Vagina (tissue), 2 donors: ENCODE measurements at regions not wholly inside any gene's neighbourhood (a gene's known extent, or its start where the extent isn't known, plus 50 kb on each side); places are given as distances from the start of the nearest gene placed in this dataset.

Source experiments
- DNase-seq, 2 donors: peaks; one replicate each; pipeline ENCODE4 v3.0.0-alpha.2; 2017; ENCODE audit errors: extremely low spot score in 2 of 2
- H3K27ac ChIP-seq: fragments of 200-600 bp; sonication (generic); one replicate; pipeline ENCODE4 v1.5.1; 2019
- H3K27me3 ChIP-seq: fragments of 200-600 bp; sonication (generic); one replicate; pipeline ENCODE4 v1.5.1; 2019
- H3K36me3 ChIP-seq, 2 donors: fragments of 200-600 bp; sonication (generic); one replicate each; pipeline ENCODE4 v1.5.1; 2017 to 2019
- H3K4me1 ChIP-seq: fragments of 200-600 bp; sonication (generic); one replicate; pipeline ENCODE4 v1.5.1; 2019
- H3K4me3 ChIP-seq, 2 donors: fragments of 200-600 bp; sonication (generic); 1 replicate in 1 of 2; 2 replicates in 1 of 2; pipeline ENCODE4 v1.5.1; 2016 to 2019
- H3K9me3 ChIP-seq: fragments of 200-600 bp; sonication (generic); one replicate; pipeline ENCODE4 v1.5.1; 2019
- POLR2A ChIP-seq, 2 donors: fragments of 450-650 bp; IDR thresholded peaks; one replicate each; pipeline ENCODE4 v1.6.1; 2017; ENCODE audit warnings: antibody characterized with exemption in 2 of 2, mild to moderate bottlenecking in 2 of 2, moderate library complexity in 2 of 2
- POLR2AphosphoS5 ChIP-seq, 2 donors: sonication (generic); formaldehyde crosslinking; IDR thresholded peaks; one replicate each; pipeline ENCODE4 v1.9.0; 2017; ENCODE audit warnings: antibody characterized with exemption in 2 of 2, mild to moderate bottlenecking in 2 of 2, low read depth in 1 of 2; ENCODE audit not compliant: insufficient read depth in 1 of 2
- intact Hi-C: fragments of 100-400 bp; cut with DNase I; formaldehyde crosslinking; loops from one replicate; pipeline ENCODE4 v1.15.1; 2023
- TF ChIP-seq, protein P1 (sequence below), 3 experiments: fragments of 450-650 bp in 2 of 3; fragments of 200-600 bp in 1 of 3; sonication (generic) in 1 of 3; IDR thresholded peaks; one replicate each; pipeline ENCODE4 v1.5.1; 2017 to 2019; ENCODE audit warnings: antibody characterized with exemption in 3 of 3, mild to moderate bottlenecking in 2 of 3, moderate library complexity in 2 of 3

GRCh38 chrX:39677585-39677977 lies 420.2 kb downstream of the BCOR start:
- Histone ChIP-seq H3K36me3 (no peaks in the 10 kb centered on the region), H3K4me1 (no peaks in the 10 kb centered on the region), H3K4me3 (no peak overlapping the region), H3K27ac (no peak overlapping the region), H3K9me3 (no peaks in the 10 kb centered on the region), H3K27me3 (no peaks in the 10 kb centered on the region)
- no peak for DNase-seq
- intact Hi-C loops: no loop called here
- no peak for TF ChIP-seq POLR2A (IDR thresholded peaks at IDR 0.05)
- TF ChIP-seq, protein P1, sequence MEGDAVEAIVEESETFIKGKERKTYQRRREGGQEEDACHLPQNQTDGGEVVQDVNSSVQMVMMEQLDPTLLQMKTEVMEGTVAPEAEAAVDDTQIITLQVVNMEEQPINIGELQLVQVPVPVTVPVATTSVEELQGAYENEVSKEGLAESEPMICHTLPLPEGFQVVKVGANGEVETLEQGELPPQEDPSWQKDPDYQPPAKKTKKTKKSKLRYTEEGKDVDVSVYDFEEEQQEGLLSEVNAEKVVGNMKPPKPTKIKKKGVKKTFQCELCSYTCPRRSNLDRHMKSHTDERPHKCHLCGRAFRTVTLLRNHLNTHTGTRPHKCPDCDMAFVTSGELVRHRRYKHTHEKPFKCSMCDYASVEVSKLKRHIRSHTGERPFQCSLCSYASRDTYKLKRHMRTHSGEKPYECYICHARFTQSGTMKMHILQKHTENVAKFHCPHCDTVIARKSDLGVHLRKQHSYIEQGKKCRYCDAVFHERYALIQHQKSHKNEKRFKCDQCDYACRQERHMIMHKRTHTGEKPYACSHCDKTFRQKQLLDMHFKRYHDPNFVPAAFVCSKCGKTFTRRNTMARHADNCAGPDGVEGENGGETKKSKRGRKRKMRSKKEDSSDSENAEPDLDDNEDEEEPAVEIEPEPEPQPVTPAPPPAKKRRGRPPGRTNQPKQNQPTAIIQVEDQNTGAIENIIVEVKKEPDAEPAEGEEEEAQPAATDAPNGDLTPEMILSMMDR (IDR thresholded peaks at IDR 0.05): no peak
- TF ChIP-seq POLR2AphosphoS5 (IDR thresholded peaks at IDR 0.05; ENCODE audit: insufficient read depth in 1 of 2, low read depth in 1 of 2): no peak

DNA sequence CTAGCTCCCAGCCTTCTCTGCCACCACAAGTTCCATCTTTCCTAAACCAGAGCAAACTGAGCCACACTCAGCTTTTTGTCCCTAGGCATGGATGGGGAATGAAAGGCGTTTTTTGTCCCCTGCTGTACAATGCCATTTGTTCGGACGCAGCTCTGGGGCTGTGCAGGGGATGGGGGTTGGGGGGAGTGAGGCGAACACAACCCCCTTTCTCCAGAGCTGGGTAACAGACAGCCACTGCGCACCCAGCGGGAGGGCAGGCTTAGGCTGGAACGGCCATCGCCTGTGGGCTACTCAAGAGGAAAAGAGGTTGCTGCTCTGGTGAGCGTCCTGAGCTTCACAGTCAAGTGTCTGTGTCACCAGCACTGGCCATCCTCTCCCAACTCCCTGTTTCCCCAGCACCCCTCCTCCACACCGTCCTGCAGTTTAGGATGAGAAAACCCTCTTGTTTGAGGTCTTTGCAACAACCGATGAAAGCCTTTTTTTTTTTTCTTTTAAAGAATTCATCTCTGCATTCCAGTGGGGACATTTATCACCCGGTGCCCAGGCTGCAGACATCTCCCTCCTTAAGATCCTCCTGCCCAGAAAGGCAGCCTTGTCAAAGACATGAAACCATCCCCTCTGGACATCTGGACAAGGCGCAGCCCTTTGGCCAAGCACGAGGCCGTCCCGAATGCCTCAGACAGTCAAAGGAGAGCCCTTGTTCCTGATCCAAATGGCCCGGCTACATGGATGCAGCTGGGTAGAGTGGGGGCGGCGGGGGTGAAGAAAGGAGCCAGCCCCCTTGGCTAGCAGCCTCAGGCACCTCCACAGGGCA lies 419.6 kb downstream of the BCOR start:
- no peak overlapping the region for H3K27ac ChIP-seq
- no peaks in the 10 kb centered on the region for H3K9me3 ChIP-seq
- H3K36me3 ChIP-seq: no peaks in the 10 kb centered on the region
- TF ChIP-seq POLR2A (IDR thresholded peaks at IDR 0.05): no peak
- TF ChIP-seq, protein P1 (IDR thresholded peaks at IDR 0.05): no peak
- TF ChIP-seq POLR2AphosphoS5 (IDR thresholded peaks at IDR 0.05; ENCODE audit: insufficient read depth in 1 of 2, low read depth in 1 of 2): no peak
- DNase-seq: no peak
- H3K4me3 ChIP-seq: no peak overlapping the region
- no peaks in the 10 kb centered on the region for H3K27me3 ChIP-seq
- no peaks in the 10 kb centered on the region for H3K4me1 ChIP-seq
- intact Hi-C loops: no loop called here

- no peaks in the 10 kb centered on the region for H3K9me3 ChIP-seq
- no peaks in the 10 kb centered on the region for H3K4me1 ChIP-seq
- no peak for DNase-seq
- no peaks in the 10 kb centered on the region for H3K27me3 ChIP-seq
- intact Hi-C loops: no loop called here
- no peak for TF ChIP-seq POLR2A (IDR thresholded peaks at IDR 0.05)
- TF ChIP-seq POLR2AphosphoS5 (IDR thresholded peaks at IDR 0.05; ENCODE audit: insufficient read depth in 1 of 2, low read depth in 1 of 2): no peak
- TF ChIP-seq, protein P1 (IDR thresholded peaks at IDR 0.05): no peak
- no peaks in the 10 kb centered on the region for H3K36me3 ChIP-seq
- no peak overlapping the region for H3K27ac ChIP-seq
- no peak overlapping the region for H3K4me3 ChIP-seq
Observed at GRCh38 chrX:39678914-39679313, 418.8 kb downstream of the BCOR start.

DNA sequence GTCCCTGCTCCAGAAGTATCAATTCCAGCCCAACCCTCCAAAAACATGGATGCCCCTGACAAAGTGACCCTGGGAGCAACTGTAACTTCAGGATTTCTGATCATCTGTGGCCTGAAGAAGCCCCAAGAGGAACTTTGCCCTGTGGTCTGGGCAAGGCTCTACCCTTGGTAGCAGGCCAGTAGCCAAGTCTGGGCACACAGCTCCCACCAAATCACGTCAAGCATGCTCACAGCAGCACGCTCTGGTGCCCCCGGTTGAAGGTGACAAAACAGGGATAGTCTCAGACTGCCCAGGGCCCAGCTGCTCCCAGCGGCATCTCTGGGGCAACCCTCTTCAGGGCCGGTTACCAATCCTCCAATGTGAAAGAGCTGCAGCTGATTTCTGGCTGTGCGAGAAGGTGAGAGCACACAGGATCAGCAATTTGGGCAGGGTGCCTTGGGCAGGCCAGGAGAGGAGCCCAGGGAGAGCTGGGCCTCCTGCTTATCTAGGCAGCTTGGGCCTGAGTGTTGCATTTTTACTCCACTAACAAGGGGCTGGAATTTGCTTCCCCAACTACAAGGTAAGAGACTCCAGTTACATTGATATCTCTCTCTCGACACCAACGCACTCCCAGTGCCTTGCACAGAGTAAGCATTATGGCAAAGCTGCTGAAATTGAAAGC lies 418.1 kb downstream of the BCOR start:
- Histone ChIP-seq H3K9me3 (no peaks in the 10 kb centered on the region), H3K36me3 (no peaks in the 10 kb centered on the region), H3K4me3 (no peak overlapping the region), H3K27ac (no peak overlapping the region), H3K4me1 (no peaks in the 10 kb centered on the region), H3K27me3 (no peaks in the 10 kb centered on the region)
- no peak for DNase-seq
- no peak for TF ChIP-seq POLR2A (IDR thresholded peaks at IDR 0.05)
- TF ChIP-seq, protein P1 (IDR thresholded peaks at IDR 0.05): no peak
- no peak for TF ChIP-seq POLR2AphosphoS5 (IDR thresholded peaks at IDR 0.05; ENCODE audit: insufficient read depth in 1 of 2, low read depth in 1 of 2)
- intact Hi-C loops: no loop called here

DNA sequence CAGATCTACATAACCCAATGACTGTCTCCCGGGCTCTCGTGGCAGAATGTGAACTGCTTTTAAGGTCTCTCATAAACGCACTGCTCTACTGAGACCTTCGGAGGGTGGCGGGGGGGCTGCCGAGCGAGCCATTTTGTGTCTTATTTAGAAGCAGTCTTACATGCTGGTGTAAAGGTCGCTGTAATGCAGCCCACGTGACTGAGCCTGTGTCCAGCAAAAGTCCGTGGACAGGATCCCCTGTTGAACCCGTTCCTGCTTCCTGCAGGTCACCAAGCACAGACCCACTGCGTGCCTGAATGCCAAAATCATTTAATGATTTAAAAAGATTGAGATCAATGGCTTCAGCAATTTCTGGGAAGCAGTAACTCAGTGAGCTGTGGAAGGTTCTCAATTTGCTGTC lies 415.9 kb downstream of the BCOR start:
- intact Hi-C loops: no loop called here
- Histone ChIP-seq H3K4me3 (no peak overlapping the region), H3K27ac (no peak overlapping the region), H3K9me3 (no peaks in the 10 kb centered on the region), H3K27me3 (no peaks in the 10 kb centered on the region), H3K36me3 (no peaks in the 10 kb centered on the region), H3K4me1 (no peaks in the 10 kb centered on the region)
- TF ChIP-seq, protein P1 (IDR thresholded peaks at IDR 0.05): no peak
- TF ChIP-seq POLR2A (IDR thresholded peaks at IDR 0.05) (no peak), POLR2AphosphoS5 (IDR thresholded peaks at IDR 0.05; ENCODE audit: insufficient read depth in 1 of 2, low read depth in 1 of 2) (no peak)
- DNase-seq: no peak
